SK-N-SH (cell line): ENCODE measurements at regions not wholly inside any gene's neighbourhood (a gene's known extent, or its start where the extent isn't known, plus 50 kb on each side); places are given as distances from the start of the nearest gene placed in this dataset.
A peak's percentile ranks its signal among the peaks of the same experiment; 100 is the strongest.

Experiments
- CTCF ChIA-PET: fragments of 300-600, 350-600 bp; formaldehyde crosslinking; extraction: SDS; loops from one replicate; lab custom pipeline; 2021; lab: Yijun Ruan, JAX
- POLR2A ChIA-PET: fragments of 350-600 bp; sonication (Branson Sonifier 250); formaldehyde crosslinking; extraction: SDS; loops from one replicate; lab custom pipeline; 2020; ENCODE audit warnings: antibody characterized with exemption, inconsistent platforms; lab: Yijun Ruan, JAX
- DNase-seq: peaks from one replicate; pipeline ENCODE4 v3.0.0; 2012
- H2AFZ ChIP-seq: fragments of 200-600 bp; sonication (generic); 2 replicates; pipeline ENCODE4 v1.8.1; 2016; ENCODE audit warnings: antibody characterized with exemption, mild to moderate bottlenecking, low read depth
- H3F3A ChIP-seq: fragments of 200-600 bp; sonication (generic); replicated peaks from 2 replicates; pipeline ENCODE3; 2016; ENCODE audit warnings: antibody characterized with exemption, mild to moderate bottlenecking; ENCODE audit not compliant: insufficient read depth
- H3K27ac ChIP-seq, 2 experiments: fragments of 200-500 bp in 1 of 2; fragments of 200-600 bp in 1 of 2; sonication (Bioruptor generic) in 1 of 2; sonication (generic), shearing (Covaris generic) in 1 of 2; 2 replicates each; pipeline versions ENCODE4 v1.5.1 to v1.6.1; 2014 to 2016; ENCODE audit warnings: low read depth in 2 of 2, inconsistent platforms in 1 of 2, low read length in 1 of 2, mild to moderate bottlenecking in 1 of 2, mixed read lengths in 1 of 2
- H3K27me3 ChIP-seq: fragments of 200-600 bp; sonication (generic), shearing (Covaris generic); 2 replicates; pipeline ENCODE4 v1.6.1; 2016; ENCODE audit warnings: mixed run types; ENCODE audit not compliant: insufficient read depth
- H3K36me3 ChIP-seq, 2 experiments: fragments of 200-500 bp in 1 of 2; fragments of 200-600 bp in 1 of 2; sonication (Bioruptor generic) in 1 of 2; sonication (generic) in 1 of 2; replicated peaks in 1 of 2; 2 replicates each; pipeline versions ENCODE3 to v1.5.1; 2014 to 2016; ENCODE audit warnings: low read length in 1 of 2, mild to moderate bottlenecking in 1 of 2; ENCODE audit not compliant: insufficient read depth in 2 of 2, control insufficient read depth in 1 of 2
- H3K4me1 ChIP-seq, 2 experiments: fragments of 200-500 bp in 1 of 2; fragments of 200-600 bp in 1 of 2; sonication (Bioruptor generic) in 1 of 2; sonication (generic), shearing (Covaris generic) in 1 of 2; 2 replicates each; pipeline versions ENCODE4 v1.5.1 to v1.6.1; 2014 to 2016; ENCODE audit warnings: low read depth in 1 of 2, low read length in 1 of 2, mixed run types in 1 of 2; ENCODE audit not compliant: insufficient read depth in 2 of 2, control insufficient read depth in 1 of 2
- H3K4me2 ChIP-seq: fragments of 200-600 bp; sonication (generic), shearing (Covaris generic); 2 replicates; pipeline ENCODE4 v1.6.1; 2017; ENCODE audit warnings: mixed run types
- H3K4me3 ChIP-seq, 2 experiments: fragments of 200-500 bp in 1 of 2; fragments of 200-600 bp in 1 of 2; sonication (Bioruptor generic) in 1 of 2; sonication (generic), shearing (Covaris generic) in 1 of 2; 2 replicates each; pipeline versions ENCODE4 v1.5.1 to v1.8.1; 2014 to 2016; ENCODE audit warnings: low read depth in 2 of 2, inconsistent platforms in 1 of 2, low read length in 1 of 2, mild to moderate bottlenecking in 1 of 2, mixed read lengths in 1 of 2, moderate library complexity in 1 of 2
- H3K79me2 ChIP-seq: fragments of 200-600 bp; sonication (generic); 2 replicates; pipeline ENCODE4 v1.8.1; 2017; ENCODE audit warnings: mild to moderate bottlenecking; ENCODE audit not compliant: insufficient read depth
- H3K9ac ChIP-seq: fragments of 200-600 bp; sonication (generic); 2 replicates; pipeline ENCODE4 v1.6.1; 2017; ENCODE audit warnings: mixed run types
- H3K9me2 ChIP-seq: fragments of 200-600 bp; sonication (generic); 2 replicates; pipeline ENCODE4 v1.6.1; 2017; ENCODE audit warnings: mixed run types
- H3K9me3 ChIP-seq: fragments of 200-600 bp; sonication (generic); 2 replicates; pipeline ENCODE4 v1.6.1; 2017; ENCODE audit warnings: mixed run types, mild to moderate bottlenecking, moderate library complexity
- H4K20me1 ChIP-seq: fragments of 200-600 bp; sonication (generic); 2 replicates; pipeline ENCODE4 v1.6.1; 2017; ENCODE audit warnings: mild to moderate bottlenecking, mixed run types; ENCODE audit not compliant: insufficient read depth
- FOSL2 ChIP-seq: IDR thresholded peaks from 2 replicates; pipeline ENCODE4 v1.4.0; 2012; ENCODE audit warnings: low read depth, mild to moderate bottlenecking, moderate library complexity, borderline replicate concordance
- FOXJ3 ChIP-seq: sonication (generic); formaldehyde crosslinking; IDR thresholded peaks from 2 replicates; pipeline ENCODE4 v1.5.1; 2020; ENCODE audit warnings: mild to moderate bottlenecking, missing genetic modification reagents
- JUND ChIP-seq: IDR thresholded peaks from 2 replicates; pipeline ENCODE4 v1.4.0; 2012
- NFIC ChIP-seq: IDR thresholded peaks from 2 replicates; pipeline ENCODE4 v1.4.0; 2012; ENCODE audit warnings: borderline replicate concordance
- RAD21 ChIP-seq: IDR thresholded peaks from 2 replicates; pipeline ENCODE4 v1.6.1; 2012; ENCODE audit warnings: mild to moderate bottlenecking, low read length
- RFX5 ChIP-seq: IDR thresholded peaks from 2 replicates; pipeline ENCODE4 v1.6.1; 2012; ENCODE audit warnings: mild to moderate bottlenecking, improper control_type of control experiment, low read length
- TCF12 ChIP-seq: IDR thresholded peaks from 2 replicates; pipeline ENCODE4 v1.4.0; 2012
- TEAD4 ChIP-seq: IDR thresholded peaks from 2 replicates; pipeline ENCODE4 v1.4.0; 2012; ENCODE audit warnings: mild to moderate bottlenecking, borderline replicate concordance; ENCODE audit not compliant: insufficient read depth
- YY1 ChIP-seq: IDR thresholded peaks from 2 replicates; pipeline ENCODE4 v1.4.0; 2012; ENCODE audit warnings: low read depth, mild to moderate bottlenecking
- WGBS: methylation state at CpG from one replicate; pipeline ENCODE4 v1.1.6; 2017; ENCODE audit warnings: low lambda C conversion rate; 5-methylcytosine and 5-hydroxymethylcytosine counted together
- TF ChIP-seq, protein P1 (sequence below): IDR thresholded peaks from 2 replicates; pipeline ENCODE4 v1.6.1; 2012; ENCODE audit warnings: mild to moderate bottlenecking, low read depth, low read length, moderate library complexity
- TF ChIP-seq, protein P2 (sequence below): IDR thresholded peaks from 2 replicates; pipeline ENCODE4 v1.4.0; 2012; ENCODE audit warnings: low read depth, borderline replicate concordance
- TF ChIP-seq, protein P3 (sequence below): fragments of 200-600 bp; sonication (generic); IDR thresholded peaks from 2 replicates; pipeline ENCODE4 v1.6.1; 2017; ENCODE audit warnings: antibody characterized with exemption, mild to moderate bottlenecking, moderate library complexity

DNA sequence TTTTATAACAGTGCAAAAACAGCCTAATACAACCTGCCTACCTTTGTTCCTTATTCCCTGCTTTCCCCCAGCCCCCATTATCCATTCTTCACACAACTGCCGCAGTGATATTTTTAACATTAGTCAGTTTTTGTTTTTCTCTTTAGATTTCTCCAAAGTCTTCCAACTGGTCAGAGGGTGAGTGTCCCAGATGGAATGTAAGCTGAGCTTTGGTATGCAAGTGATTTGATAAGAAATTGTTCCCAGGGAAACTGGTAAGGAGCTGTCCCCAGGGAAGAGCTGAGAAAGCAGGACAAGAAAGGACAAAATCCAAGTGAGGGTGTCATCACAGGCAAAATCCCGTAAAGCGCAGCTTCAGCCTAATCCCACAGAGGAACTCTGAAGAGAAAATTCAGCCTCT, 475.5 kb upstream of the ADGRL3 start:
- Histone ChIP-seq H2AFZ (peak overlapping the region; percentile 80), H3K9ac (peak overlapping the region; percentile 55; the same call in 1 of the 2 replicates), H3F3A (peaks cover 19% of the 10 kb centered on the region), H4K20me1 (no peaks in the 10 kb centered on the region), H3K4me3 (no peak overlapping the region), H3K4me2 (peak overlapping the region; percentile 56; the same call in 1 of the 2 replicates), H3K9me3 (0 out of 2 replicates have a peak, but pooled peaks cover 4% of the 10 kb centered on the region), H3K36me3 (no peaks in the 10 kb centered on the region), H3K79me2 (no peaks in the 10 kb centered on the region), H3K27me3 (no peaks in the 10 kb centered on the region), H3K9me2 (no peaks in the 10 kb centered on the region), H3K4me1 (peaks cover 0 to 18% of the 10 kb centered on the region in 2 experiments; a peak in 3 of 4 replicates), H3K27ac (peak overlapping the region; percentile 50 to 89; a peak in 3 of 4 replicates)
- ChIA-PET CTCF (no interaction called here), POLR2A (no interaction called here)
- no peak for DNase-seq
- WGBS, result 33% methylated on average over 3 of the region's 3 CpGs
- TF ChIP-seq FOSL2 (peak; percentile 72), RFX5 (no peak), TEAD4 (peak; percentile 67; the same call in 1 of the 2 replicates), YY1 (no peak), TCF12 (peak; percentile 62; the same call in 1 of the 2 replicates), RAD21 (no peak), JUND (peak; percentile 71), FOXJ3 (CRISPR knock-in tag) (no peak), NFIC (peak; percentile 27; the same call in 1 of the 2 replicates)
- TF ChIP-seq, protein P1, sequence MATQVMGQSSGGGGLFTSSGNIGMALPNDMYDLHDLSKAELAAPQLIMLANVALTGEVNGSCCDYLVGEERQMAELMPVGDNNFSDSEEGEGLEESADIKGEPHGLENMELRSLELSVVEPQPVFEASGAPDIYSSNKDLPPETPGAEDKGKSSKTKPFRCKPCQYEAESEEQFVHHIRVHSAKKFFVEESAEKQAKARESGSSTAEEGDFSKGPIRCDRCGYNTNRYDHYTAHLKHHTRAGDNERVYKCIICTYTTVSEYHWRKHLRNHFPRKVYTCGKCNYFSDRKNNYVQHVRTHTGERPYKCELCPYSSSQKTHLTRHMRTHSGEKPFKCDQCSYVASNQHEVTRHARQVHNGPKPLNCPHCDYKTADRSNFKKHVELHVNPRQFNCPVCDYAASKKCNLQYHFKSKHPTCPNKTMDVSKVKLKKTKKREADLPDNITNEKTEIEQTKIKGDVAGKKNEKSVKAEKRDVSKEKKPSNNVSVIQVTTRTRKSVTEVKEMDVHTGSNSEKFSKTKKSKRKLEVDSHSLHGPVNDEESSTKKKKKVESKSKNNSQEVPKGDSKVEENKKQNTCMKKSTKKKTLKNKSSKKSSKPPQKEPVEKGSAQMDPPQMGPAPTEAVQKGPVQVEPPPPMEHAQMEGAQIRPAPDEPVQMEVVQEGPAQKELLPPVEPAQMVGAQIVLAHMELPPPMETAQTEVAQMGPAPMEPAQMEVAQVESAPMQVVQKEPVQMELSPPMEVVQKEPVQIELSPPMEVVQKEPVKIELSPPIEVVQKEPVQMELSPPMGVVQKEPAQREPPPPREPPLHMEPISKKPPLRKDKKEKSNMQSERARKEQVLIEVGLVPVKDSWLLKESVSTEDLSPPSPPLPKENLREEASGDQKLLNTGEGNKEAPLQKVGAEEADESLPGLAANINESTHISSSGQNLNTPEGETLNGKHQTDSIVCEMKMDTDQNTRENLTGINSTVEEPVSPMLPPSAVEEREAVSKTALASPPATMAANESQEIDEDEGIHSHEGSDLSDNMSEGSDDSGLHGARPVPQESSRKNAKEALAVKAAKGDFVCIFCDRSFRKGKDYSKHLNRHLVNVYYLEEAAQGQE, result peak; percentile 82; the same call in 1 of the 2 replicates
- TF ChIP-seq, protein P2, sequence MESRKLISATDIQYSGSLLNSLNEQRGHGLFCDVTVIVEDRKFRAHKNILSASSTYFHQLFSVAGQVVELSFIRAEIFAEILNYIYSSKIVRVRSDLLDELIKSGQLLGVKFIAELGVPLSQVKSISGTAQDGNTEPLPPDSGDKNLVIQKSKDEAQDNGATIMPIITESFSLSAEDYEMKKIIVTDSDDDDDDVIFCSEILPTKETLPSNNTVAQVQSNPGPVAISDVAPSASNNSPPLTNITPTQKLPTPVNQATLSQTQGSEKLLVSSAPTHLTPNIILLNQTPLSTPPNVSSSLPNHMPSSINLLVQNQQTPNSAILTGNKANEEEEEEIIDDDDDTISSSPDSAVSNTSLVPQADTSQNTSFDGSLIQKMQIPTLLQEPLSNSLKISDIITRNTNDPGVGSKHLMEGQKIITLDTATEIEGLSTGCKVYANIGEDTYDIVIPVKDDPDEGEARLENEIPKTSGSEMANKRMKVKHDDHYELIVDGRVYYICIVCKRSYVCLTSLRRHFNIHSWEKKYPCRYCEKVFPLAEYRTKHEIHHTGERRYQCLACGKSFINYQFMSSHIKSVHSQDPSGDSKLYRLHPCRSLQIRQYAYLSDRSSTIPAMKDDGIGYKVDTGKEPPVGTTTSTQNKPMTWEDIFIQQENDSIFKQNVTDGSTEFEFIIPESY, result no peak
- TF ChIP-seq, protein P3, sequence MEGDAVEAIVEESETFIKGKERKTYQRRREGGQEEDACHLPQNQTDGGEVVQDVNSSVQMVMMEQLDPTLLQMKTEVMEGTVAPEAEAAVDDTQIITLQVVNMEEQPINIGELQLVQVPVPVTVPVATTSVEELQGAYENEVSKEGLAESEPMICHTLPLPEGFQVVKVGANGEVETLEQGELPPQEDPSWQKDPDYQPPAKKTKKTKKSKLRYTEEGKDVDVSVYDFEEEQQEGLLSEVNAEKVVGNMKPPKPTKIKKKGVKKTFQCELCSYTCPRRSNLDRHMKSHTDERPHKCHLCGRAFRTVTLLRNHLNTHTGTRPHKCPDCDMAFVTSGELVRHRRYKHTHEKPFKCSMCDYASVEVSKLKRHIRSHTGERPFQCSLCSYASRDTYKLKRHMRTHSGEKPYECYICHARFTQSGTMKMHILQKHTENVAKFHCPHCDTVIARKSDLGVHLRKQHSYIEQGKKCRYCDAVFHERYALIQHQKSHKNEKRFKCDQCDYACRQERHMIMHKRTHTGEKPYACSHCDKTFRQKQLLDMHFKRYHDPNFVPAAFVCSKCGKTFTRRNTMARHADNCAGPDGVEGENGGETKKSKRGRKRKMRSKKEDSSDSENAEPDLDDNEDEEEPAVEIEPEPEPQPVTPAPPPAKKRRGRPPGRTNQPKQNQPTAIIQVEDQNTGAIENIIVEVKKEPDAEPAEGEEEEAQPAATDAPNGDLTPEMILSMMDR, result no peak
